GM23338 (cell line): ENCODE measurements at regions not wholly inside any gene's neighbourhood (a gene's known extent, or its start where the extent isn't known, plus 50 kb on each side); places are given as distances from the start of the nearest gene placed in this dataset.

ENCODE experiments used
- CTCF ChIP-seq, 2 experiments: fragments of 200-600 bp in 1 of 2; sonication (generic) in 1 of 2; conservative IDR thresholded peaks; 2 replicates each; pipeline versions ENCODE4 v1.5.1 to v1.6.1; 2016 to 2017; ENCODE audit warnings: antibody characterized with exemption in 2 of 2, low read depth in 2 of 2, mild to moderate bottlenecking in 2 of 2, moderate library complexity in 1 of 2
- EZH2 ChIP-seq: fragments of 200-600 bp; sonication (generic); IDR thresholded peaks from one replicate; pipeline ENCODE4 v1.8.0; 2017; ENCODE audit warnings: antibody characterized with exemption, mild to moderate bottlenecking, low read depth; ENCODE audit not compliant: unreplicated experiment
- EZH2phosphoT487 ChIP-seq: fragments of 200-600 bp; sonication (generic); IDR thresholded peaks from one replicate; pipeline ENCODE4 v1.8.1; 2018; ENCODE audit warnings: antibody characterized with exemption; ENCODE audit not compliant: unreplicated experiment
- JUNB ChIP-seq: IDR thresholded peaks from one replicate; pipeline ENCODE4 v1.6.1; 2016; ENCODE audit warnings: antibody characterized with exemption; ENCODE audit not compliant: unreplicated experiment
- POLR2AphosphoS5 ChIP-seq: IDR thresholded peaks from 2 replicates; pipeline ENCODE4 v1.6.1; 2016; ENCODE audit warnings: antibody characterized with exemption, low read depth
- STAT1 ChIP-seq: IDR thresholded peaks from one replicate; pipeline ENCODE4 v1.6.1; 2016; ENCODE audit warnings: antibody characterized with exemption; ENCODE audit not compliant: unreplicated experiment

GRCh38 chr6:68139130-68139529 lies 496.0 kb upstream of the ADGRB3 start:
- TF ChIP-seq CTCF (conservative IDR thresholded peaks at IDR 0.05; ENCODE audit: low read depth in 2 of 2) (no peak), EZH2phosphoT487 (no peak), POLR2AphosphoS5 (no peak), EZH2 (no peak), STAT1 (no peak), JUNB (no peak)
